Endodermal cell (in vitro differentiated cells): ENCODE measurements at regions not wholly inside any gene's neighbourhood (a gene's known extent, or its start where the extent isn't known, plus 50 kb on each side); places are given as distances from the start of the nearest gene placed in this dataset.

ENCODE experiments used
- DNase-seq: peaks from one replicate; pipeline ENCODE4 v3.0.0-alpha.2; 2017
- H3K27ac ChIP-seq: 2 replicates; pipeline ENCODE4 v1.5.1; 2013; ENCODE audit warnings: mild to moderate bottlenecking, low read depth, low read length, moderate library complexity
- H3K27me3 ChIP-seq: 2 replicates; pipeline ENCODE4 v1.6.1; 2013; ENCODE audit warnings: mild to moderate bottlenecking, low read length, moderate library complexity; ENCODE audit not compliant: insufficient read depth, control insufficient read depth, poor library complexity, severe bottlenecking
- H3K36me3 ChIP-seq: 2 replicates; pipeline ENCODE4 v1.7.0; 2013; ENCODE audit warnings: mild to moderate bottlenecking, low read length, moderate library complexity; ENCODE audit not compliant: control insufficient read depth, insufficient read depth
- H3K4me1 ChIP-seq: one replicate; pipeline ENCODE4 v1.7.0; 2013; ENCODE audit warnings: low read length; ENCODE audit not compliant: control insufficient read depth, insufficient read depth
- H3K4me3 ChIP-seq: 2 replicates; pipeline ENCODE4 v1.5.1; 2013; ENCODE audit warnings: mild to moderate bottlenecking, low read length, moderate library complexity
- H3K9ac ChIP-seq: 2 replicates; pipeline ENCODE4 v1.6.1; 2013; ENCODE audit warnings: mild to moderate bottlenecking, low read length, moderate library complexity; ENCODE audit not compliant: poor library complexity, severe bottlenecking; ENCODE audit errors: extremely low read depth
- H3K9me3 ChIP-seq: 2 replicates; pipeline ENCODE4 v1.6.1; 2013; ENCODE audit warnings: mild to moderate bottlenecking, low read length, moderate library complexity; ENCODE audit not compliant: control insufficient read depth
- H3K27ac Mint-ChIP-seq: 2 replicates; pipeline ENCODE4 v1.8.0; 2020; ENCODE audit warnings: mixed read lengths
- H3K27me3 Mint-ChIP-seq: 2 replicates; pipeline ENCODE4 v1.8.0; 2021; ENCODE audit warnings: mild to moderate bottlenecking, mixed read lengths; ENCODE audit not compliant: insufficient read depth
- H3K36me3 Mint-ChIP-seq: 2 replicates; pipeline ENCODE4 v1.8.0; 2020; ENCODE audit warnings: low read depth, mixed read lengths
- H3K4me1 Mint-ChIP-seq: 2 replicates; pipeline ENCODE4 v1.8.0; 2020; ENCODE audit warnings: mixed read lengths
- H3K4me3 Mint-ChIP-seq: 2 replicates; pipeline ENCODE4 v1.8.0; 2020; ENCODE audit warnings: mild to moderate bottlenecking, moderate library complexity, mixed read lengths
- H3K9me3 Mint-ChIP-seq: 2 replicates; pipeline ENCODE4 v1.8.0; 2020; ENCODE audit warnings: mild to moderate bottlenecking, mixed read lengths
- CTCF ChIP-seq: fragments of 200-600 bp; sonication (generic); conservative IDR thresholded peaks from 2 replicates; pipeline ENCODE4 v1.5.0; 2021; ENCODE audit warnings: antibody characterized with exemption, mild to moderate bottlenecking
- WGBS, 2 experiments: methylation state at CpG; one replicate each; pipeline versions ENCODE4 v1.1.5 to v1.1.7; 2013; ENCODE audit warnings: missing lambda C conversion rate in 2 of 2, mixed read lengths in 1 of 2; ENCODE audit not compliant: insufficient coverage in 1 of 2, insufficient read length in 1 of 2; 5-methylcytosine and 5-hydroxymethylcytosine counted together

- 65 to 100% methylated on average over 1 to 2 of the region's 2 CpGs for WGBS, 2 experiments
- Mint-ChIP-seq H3K9me3 (no peaks in the 10 kb centered on the region), H3K27ac (no peak overlapping the region), H3K36me3 (no peaks in the 10 kb centered on the region), H3K27me3 (no peaks in the 10 kb centered on the region), H3K4me1 (peaks cover 37% of the 10 kb centered on the region), H3K4me3 (no peak overlapping the region)
- TF ChIP-seq CTCF = peak; percentile 48
- H3K9me3 ChIP-seq = no peaks in the 10 kb centered on the region
- H3K9ac ChIP-seq = no peak overlapping the region
- H3K4me3 ChIP-seq = no peak overlapping the region
- peaks cover 7% of the 10 kb centered on the region for H3K4me1 ChIP-seq
- H3K36me3 ChIP-seq = no peaks in the 10 kb centered on the region
- peaks cover 18% of the 10 kb centered on the region for H3K27me3 ChIP-seq
- no peak overlapping the region for H3K27ac ChIP-seq
- DNase-seq = peak; percentile 61
Measured at GRCh38 chr2:191569025-191569424, 108.9 kb upstream of the NABP1 start.

- peaks cover 8% of the 10 kb centered on the region for H3K4me1 ChIP-seq
- no peak overlapping the region for H3K4me3 Mint-ChIP-seq
- no peak overlapping the region for H3K9ac ChIP-seq
- no peak overlapping the region for H3K4me3 ChIP-seq
- peak; percentile 30 for TF ChIP-seq CTCF
- peaks cover 32% of the 10 kb centered on the region for H3K27me3 ChIP-seq
- no peak for DNase-seq
- H3K36me3 ChIP-seq = no peaks in the 10 kb centered on the region
- peaks cover 3% of the 10 kb centered on the region for H3K27me3 Mint-ChIP-seq
- H3K9me3 ChIP-seq = no peaks in the 10 kb centered on the region
- no peaks in the 10 kb centered on the region for H3K36me3 Mint-ChIP-seq
- WGBS, 2 experiments = 41 to 47% methylated on average over 3 to 4 of the region's 6 CpGs
- no peak overlapping the region for H3K27ac Mint-ChIP-seq
- H3K9me3 Mint-ChIP-seq = no peaks in the 10 kb centered on the region
- H3K27ac ChIP-seq = no peak overlapping the region
- H3K4me1 Mint-ChIP-seq = peaks cover 24% of the 10 kb centered on the region
Measured at GRCh38 chr2:191571163-191571769, 106.7 kb upstream of the NABP1 start.

GRCh38 chr2:191572319-191572718 lies 105.6 kb upstream of the NABP1 start:
- no peaks in the 10 kb centered on the region for H3K9me3 Mint-ChIP-seq
- peaks cover 3% of the 10 kb centered on the region for H3K27me3 Mint-ChIP-seq
- H3K4me1 Mint-ChIP-seq = peaks cover 27% of the 10 kb centered on the region
- no peak overlapping the region for H3K27ac Mint-ChIP-seq
- Histone ChIP-seq H3K9ac (no peak overlapping the region), H3K4me1 (peaks cover 8% of the 10 kb centered on the region), H3K9me3 (no peaks in the 10 kb centered on the region), H3K27me3 (peaks cover 42% of the 10 kb centered on the region), H3K4me3 (no peak overlapping the region), H3K27ac (no peak overlapping the region), H3K36me3 (no peaks in the 10 kb centered on the region)
- no peak overlapping the region for H3K4me3 Mint-ChIP-seq
- TF ChIP-seq CTCF = no peak
- no peaks in the 10 kb centered on the region for H3K36me3 Mint-ChIP-seq
- 93% methylated on average over 3 to 5 of the region's 5 CpGs for WGBS, 2 experiments
- DNase-seq = no peak
